HG03558 (cell line): ENCODE measurements at regions not wholly inside any gene's neighbourhood (a gene's known extent, or its start where the extent isn't known, plus 50 kb on each side); places are given as distances from the start of the nearest gene placed in this dataset.

Source experiments
- ATAC-seq: cut with Tn5 transposase; IDR thresholded peaks from one replicate; pipeline ENCODE4 v1.9.1; 2021; ENCODE audit warnings: moderate number of reproducible peaks; ENCODE audit not compliant: unreplicated experiment; ENCODE audit errors: extremely low read depth

DNA sequence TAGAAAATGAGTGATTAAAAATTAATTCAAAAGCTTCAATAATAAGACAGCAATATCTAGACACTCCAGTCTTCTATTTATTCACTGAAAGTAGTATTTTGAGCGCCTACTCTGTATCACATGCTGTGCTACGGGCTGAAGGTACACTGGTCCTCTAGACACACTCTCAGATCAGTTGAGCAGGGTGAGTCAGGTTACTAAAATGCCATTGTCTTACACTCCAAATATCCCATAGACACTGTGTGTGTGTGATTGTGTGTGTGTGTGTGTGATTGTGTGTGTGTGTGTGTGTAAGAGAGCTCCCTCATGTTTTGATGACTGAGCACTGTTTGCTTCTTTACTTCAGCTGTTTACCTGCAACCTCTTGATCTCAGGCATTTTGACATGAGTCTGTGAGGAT lies 342.8 kb upstream of the BOD1L1 start:
- no peak for ATAC-seq

DNA sequence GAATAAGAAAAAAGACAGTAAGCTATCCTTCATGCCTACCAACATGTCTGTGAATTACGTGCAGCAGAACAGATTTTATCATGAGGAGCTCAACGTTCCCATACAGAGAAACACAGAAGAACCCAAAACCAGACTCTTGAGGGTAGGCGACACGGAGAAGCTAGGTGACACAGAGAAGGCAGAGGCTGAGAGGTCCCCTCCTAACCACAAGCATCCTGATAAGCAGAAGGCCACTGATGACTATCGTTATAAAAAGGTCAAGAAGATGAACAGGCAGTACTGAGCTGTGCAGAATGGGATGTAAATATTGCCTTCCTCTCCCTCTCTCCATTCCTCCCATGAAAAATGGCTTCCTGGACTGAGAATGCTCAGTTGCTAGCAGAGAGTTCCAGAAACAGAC lies 350.2 kb upstream of the BOD1L1 start:
- no peak for ATAC-seq

DNA sequence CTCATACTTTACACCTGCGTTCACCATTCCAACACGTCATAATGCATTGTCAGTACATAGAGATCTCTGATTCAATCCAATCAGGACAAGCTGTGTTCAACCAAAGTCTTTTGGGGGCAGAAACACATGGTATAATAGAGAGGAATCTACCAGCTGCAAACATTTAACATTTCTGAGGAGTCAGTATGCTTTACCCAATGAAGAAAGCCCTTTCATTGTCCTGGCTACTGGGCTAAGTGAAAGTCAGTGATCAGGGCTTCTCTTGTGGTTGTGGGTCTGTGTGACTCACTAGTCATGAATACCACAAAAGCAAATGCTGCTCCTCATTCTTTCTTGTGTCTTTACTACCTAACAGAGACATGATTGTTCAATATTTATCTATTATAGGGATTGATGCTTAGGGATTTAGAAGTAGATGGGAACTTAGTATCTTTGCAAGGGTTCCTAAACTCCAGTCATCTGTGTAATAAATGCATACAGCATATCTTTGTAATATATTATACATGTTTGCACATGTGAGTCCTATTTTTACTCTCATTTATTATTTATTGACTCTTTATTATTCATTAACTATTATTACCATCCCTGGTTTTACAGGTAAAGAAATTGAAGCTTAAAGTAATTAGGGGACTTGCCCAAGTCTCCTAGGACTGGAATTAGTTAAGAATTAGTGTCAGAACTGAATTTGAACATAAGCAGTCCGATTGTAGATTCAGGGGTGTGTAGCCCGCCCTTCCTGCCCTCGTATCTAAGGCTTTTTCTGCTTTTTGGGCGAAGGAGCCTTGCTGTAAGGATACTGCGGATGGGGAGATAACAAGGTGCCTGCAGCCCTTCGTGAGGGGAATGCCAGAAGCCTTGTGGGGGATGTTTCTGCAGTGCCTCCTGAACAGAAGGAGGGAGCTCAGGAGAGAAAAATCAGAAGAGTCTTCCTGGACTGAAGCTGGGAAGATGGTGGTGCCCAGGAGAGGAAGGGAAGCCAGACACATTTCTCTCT lies 353.1 kb upstream of the BOD1L1 start:
- peak; percentile 44 for ATAC-seq

DNA sequence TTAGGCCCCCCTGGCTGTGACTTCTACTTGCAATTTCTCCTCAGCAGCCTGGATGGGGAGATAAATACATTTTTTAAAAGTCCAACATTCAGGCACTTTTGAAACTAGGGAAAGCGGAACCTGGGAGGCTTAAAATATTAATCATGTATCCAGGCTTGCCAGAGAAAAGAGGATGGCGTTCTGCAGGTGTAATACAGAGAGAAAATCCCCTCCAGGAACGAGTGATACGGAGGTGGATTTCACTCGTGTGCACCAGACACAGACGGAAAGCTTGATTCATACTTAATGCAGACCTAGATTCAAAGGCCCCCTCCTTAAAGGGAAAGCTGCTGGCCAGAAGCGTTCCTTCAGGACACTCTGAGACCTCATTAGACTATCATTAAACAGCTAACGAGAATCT lies 354.0 kb upstream of the BOD1L1 start:
- ATAC-seq, result no peak

DNA sequence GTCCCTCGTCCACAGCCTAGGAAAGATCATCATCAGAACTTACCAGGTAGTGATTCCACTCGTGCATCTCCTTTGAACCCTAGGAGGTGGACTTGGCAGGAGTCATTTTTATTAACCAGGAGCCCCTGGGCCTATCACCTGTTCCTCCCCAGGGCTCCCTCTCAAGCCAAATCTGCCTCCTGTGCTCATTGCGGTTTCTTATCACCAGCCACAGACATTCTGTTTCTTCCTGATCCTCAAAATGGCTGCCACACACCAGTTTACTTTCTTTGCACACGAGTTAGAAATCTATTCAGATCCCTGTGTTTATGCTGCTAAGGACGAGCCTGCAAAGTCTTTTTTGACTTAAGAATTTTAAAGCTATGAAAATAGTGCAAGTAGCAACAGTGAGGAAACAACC lies 354.5 kb upstream of the BOD1L1 start:
- no peak for ATAC-seq

DNA sequence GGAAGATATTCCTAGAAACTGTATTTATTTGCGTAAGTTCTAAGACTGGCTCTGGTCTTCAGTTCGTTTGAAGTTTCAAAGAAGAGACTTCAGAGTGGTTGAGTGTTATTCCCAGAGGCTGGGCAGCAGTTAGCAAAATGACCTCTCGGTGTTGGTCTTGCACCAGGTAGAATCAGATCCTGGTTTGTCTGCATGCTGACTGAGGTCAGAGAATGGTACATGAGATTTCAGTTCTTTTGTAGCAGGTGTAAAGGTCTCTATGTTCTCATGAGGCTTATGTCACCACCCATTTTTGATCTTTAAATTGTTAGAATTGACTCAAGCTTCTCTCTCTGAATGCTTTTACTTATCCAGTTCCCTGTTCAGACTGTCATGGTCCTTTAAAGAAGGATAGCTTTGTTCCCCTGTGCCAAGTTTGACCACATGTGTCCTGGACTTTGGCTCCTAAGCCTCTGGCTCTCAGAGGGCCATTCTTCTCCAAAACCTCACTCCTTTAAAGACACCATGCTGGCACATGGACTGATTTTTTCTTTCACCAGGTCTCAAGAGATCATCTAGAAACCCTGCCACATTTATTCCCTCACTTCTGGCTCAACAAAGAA lies 355.8 kb upstream of the BOD1L1 start:
- ATAC-seq, result no peak

DNA sequence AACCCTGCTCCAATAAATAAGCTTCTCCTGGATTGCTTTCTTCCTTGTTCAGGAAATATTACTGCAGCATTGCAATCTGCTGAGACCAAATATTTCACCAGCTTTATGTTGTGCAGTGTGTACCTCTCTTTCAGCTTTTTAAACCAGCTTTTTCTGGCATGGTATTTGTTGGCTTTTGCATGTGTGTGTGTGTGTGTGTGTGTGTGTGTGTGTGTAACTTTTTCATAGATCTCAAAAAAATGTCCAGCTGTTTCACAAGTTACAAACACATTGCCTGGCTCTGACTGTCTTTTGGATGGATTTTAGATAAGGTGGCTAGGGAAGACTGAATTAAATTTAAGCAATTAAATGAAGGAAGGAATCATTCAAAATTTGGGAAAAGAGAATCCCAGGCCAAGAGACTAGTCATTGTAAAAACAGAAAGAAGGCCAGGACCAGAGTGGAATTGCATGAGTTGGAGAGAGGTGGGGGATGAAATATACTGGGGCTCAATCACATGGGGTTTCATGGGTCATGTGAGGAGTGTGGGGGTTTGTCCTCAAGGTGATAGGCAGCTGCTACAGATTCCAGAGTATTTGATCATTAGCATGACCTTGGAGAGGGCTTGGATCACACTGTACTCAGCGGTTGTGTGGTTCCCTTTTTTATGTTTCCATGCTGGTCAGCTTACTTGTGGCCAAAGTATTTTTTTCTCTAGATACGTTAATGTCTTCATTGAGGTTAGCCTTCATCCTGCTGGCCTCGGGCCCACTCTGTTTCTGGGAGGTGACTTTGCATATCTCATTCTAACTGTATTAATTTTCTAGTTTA lies 357.7 kb upstream of the BOD1L1 start:
- no peak for ATAC-seq

DNA sequence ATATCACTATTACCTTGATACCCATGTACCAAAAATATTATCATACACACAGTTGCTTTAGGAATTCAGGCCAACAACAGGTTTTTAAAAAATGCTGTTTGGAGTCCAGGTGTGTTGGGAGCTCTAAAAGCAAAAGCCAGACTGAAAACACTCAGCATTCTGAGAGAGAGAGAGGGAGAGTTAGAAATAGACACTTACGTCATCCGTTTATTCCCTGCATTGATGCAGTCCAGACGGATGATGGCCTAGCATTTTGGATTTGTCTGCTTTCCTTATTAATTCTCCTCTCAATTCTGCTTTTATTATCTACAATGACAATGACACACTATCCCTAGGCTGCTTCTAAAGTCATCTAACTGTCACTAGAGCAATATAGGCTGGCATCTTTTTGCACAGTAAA lies 358.3 kb upstream of the BOD1L1 start:
- ATAC-seq, result no peak

DNA sequence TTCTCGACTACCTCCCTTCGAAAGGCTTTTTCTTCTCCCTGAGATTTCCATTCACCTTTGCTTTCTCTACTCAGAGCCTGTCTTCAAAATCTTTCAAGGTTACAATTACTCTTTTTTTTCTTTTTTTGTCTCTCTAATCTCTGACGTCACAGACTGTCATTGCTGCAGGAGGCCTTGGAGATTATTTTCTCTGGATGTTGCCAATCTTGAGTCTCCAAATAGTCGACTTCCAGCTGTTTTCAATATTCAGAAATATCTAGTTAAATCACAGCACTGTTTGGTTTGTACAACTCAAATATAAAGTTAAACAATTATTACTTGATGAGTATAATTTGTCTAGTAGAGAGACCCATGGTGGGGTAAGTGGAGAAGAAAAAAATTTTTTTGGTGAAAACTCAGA lies 359.0 kb upstream of the BOD1L1 start:
- no peak for ATAC-seq

DNA sequence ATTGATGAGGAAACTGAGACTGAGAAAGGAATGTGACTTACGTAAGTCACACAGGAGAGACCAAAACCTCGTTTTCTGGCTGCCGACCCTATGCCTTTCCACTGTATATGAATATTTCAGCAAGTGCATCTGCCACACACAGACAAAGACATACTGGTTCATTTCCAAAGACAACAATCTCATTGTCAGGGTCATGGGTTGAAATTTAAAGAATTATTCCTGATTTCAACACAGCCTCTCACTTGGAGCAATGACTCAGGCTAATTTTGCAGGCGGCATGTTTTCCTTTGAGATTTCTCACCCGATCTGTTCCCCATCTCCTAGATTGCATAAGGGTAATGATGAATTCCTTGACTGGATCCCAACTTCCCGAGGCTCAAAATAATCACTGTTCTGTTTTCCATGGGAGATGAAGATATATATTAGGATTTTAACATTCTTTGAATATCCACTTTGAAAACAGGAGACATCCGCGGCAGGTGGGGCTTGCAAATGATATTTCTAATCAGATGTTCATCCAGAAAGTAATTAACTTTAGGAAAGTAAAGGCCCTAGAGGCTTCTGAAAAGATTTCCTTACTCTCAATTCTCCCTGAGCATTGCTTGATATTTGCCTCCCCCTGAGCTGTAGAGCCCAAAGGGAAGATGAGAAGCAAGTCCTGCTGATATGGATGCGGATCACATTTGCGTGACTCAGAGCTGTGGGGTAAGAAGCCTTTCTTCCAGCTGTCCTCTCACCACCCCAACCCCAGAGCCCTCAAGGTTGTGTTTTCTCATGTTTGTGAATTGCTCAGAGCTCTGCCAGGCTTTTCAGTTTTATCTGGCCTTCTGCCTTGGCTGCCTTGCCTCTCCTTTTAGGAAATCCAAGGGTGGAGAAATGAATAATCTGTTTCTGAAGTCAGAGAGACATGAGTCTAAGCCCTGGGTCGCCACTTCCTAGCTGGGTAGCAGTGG lies 361.1 kb upstream of the BOD1L1 start:
- no peak for ATAC-seq

DNA sequence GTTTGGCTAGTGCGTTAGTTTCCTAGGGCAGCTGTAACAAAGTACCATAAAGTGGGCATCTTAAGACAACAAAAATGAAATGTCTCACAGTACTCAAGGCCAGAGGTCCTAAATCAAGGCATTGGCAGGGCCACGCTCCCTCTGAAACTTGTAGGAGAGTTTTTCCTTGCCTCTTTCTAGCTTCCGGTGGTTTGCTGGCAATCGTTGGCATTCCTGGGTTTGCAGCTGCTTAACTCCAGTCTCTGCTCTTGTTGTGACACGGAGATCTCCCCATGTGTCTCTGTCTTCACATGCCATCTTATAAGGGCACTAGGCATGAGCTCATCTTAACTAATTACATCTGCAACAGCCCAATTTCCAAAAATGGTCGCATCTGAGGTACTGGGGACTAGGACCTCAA lies 362.0 kb upstream of the BOD1L1 start:
- ATAC-seq, result no peak

DNA sequence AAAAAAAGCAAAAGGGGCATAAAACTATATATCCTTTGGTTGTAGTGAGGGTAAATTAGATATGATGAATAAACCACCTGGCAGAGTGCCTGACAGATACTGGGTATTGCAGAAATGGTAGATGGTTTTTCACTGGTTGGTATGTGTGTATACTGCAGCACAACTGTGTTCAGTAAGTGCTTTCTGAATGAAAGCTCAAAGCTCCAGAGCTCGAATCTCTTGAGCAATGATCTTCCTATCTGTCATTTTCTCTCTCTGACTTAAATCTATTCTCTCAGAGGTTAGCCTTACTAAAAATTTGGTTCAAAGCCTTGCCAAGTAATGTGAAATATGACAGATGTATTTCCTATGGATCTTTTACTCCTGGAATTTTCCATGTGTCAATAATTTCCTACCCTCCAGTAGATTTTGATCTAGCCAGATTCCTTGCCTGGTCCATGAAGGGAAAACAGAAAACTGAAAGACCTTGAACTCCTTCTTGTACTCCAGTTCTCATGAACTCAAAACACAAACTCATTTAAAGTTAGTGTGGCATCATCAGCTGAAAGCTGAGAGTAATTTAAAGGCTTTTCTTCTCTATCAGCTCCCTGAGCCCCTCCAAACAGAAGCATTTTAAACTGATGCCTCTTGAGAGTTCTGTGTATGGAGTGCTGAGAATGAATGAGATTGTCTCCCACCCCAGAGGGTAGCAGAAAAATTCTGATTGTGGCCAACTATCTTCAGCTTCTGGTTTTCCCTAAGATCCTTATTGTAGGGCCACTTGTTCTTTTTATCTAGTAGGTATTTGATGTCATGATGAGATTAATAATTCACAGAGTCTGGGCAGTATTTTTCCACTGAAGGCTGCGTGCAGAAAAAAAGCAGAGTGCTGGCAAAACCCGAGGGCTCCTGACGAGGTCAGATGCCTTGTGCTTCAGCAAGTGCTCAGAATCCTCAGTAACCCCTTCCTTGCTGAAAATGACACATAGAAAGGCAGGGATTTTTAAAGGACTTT lies 363.4 kb upstream of the BOD1L1 start:
- ATAC-seq, result no peak

DNA sequence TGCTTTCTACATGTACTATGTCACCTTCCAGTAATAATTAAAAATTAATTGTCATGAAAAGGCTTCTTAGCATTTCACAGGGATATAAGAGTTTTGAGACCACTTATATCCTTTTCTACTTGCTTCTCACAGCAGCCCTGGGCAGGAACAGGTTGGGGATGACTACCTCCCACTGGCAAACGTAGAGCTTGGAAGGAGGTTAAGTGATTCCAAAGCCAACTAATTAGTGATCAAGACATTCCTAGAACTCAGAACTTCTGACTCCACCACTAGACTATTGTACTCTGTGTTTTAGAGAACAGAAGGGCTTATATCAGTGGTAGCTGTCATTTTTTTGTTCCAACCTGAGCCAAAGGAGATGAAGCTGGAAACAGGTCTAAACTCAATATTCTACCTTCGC lies 364.5 kb upstream of the BOD1L1 start:
- ATAC-seq, result no peak

DNA sequence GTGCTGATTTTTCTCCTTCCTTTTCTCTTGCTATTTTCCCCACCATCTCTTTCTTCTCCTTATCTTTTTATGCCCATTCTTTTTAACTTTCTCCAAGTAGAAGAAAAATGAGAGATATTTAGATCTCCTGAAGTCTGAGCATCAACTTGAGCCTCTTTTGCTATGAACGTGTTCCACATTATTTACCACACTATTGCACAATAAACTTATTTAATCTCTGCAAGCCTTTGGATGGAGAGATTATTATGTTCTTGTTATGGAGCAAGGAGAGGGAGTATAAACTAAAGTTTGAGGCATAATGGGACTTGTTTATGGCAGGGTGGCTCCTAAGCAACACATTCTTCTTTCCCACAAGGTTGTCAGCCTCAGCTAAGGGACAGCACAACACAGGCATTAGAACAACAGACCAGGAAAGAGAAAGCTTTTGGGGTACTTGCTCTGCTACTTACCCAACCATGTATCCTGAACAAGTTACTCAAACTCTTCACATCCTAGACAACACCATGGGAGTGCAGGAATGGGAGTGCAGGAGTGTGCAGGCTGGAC lies 365.5 kb upstream of the BOD1L1 start:
- ATAC-seq, result no peak

DNA sequence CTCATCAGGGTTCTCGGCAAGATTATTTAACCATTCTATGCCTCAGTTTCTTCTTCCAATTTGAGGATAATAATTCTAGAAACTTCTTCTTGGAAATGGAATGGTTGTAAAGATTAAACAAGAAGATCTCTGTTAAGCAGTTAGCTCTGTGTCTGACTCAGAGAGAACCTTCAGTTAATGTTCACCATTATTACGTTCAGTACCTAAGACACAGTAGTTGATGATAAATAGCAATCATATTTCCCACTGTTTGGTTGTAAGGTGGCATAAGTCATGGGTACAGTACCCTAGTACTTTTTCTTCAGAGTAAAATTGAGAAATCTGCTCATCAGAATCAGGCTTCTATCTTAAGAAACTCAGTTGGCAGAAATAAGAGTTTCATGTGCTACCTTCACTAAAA lies 366.5 kb upstream of the BOD1L1 start:
- no peak for ATAC-seq

DNA sequence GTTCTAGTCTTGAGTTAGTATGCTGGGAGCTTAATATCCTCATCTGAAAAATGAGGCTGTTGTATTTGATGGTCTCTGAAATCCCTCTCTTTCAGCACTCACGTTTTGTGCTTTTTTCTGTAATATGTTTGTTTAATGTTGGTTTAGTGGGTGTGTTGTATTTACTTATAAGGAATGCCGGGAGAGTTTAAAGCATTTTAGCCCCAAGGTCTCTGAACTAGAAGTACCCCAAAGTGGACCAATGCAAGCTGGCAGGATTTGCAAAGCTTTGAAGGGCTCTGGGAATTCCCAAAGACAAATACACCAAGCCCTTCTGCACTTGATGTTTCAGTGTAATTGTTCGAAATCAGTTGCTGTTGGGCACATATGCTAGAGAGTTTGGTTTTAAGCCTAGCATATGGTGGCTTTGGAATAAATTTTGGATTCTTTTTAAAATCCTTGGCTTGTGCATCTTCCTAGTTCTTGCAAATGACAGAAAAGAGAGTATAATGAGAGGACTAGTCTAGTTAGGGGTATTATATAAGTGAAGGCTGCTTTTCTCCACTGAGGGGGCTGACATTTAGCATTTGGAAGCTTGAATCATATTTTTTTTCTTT lies 371.4 kb upstream of the BOD1L1 start:
- no peak for ATAC-seq

DNA sequence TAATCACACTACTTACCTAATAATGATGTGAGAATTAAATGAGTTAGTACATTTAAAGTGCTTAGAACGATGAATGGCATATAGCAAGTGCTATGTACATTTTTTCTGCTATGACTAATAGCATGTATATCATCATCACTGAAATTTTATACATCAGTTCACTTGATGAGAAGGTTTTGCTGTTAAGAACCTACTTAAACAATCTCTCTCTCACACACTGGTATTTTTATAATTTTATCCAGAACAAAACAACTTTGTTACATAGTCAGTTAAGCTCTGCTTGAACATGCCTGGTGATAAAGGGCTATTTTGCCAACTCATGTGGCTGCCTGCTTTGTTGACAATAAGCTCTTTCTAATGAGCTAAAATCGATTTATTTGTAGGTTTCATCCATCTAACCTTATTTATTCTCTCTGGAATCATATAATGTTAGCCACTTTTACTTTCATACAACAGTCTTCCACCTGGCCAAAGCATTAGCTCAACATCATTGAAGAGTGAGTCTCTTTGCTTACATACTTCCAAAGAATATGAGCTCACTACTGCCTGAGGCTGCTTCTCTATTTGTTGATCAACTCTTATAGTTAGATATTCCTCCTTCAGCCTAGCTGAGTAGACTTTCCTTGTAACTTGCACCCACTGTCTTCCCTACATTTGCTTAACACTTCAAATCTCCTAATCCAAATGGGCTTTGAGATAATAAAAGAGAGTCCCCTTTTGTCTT lies 372.7 kb upstream of the BOD1L1 start:
- no peak for ATAC-seq
